ENCODE measurements at regions not wholly inside any gene's neighbourhood (a gene's known extent, or its start where the extent isn't known, plus 50 kb on each side); places are given as distances from the start of the nearest gene placed in this dataset.
"Not testable (repeated sequence)": the region's sequence is repeated elsewhere in the genome, so short reads cannot be mapped to it uniquely, and the experiment has no call there.

GRCh38 chr5:39948867-39949468 is 524.2 kb upstream of the DAB2 start:
- DNase-seq: peak; percentile 62 to 89 (median 77)

- DNase-seq: peak; percentile 2 to 44 (median 26)
These were observed 523.6 kb upstream of the DAB2 start for GRCh38 chr5:39948341-39948740.

- peak in 1 of 4 experiments; percentile 7 for DNase-seq
These were observed 522.9 kb upstream of the DAB2 start for GRCh38 chr5:39947657-39948056.

- peak; percentile 27 to 67 (median 48) for DNase-seq
These were observed 521.7 kb upstream of the DAB2 start for GRCh38 chr5:39946356-39947045.

DNA sequence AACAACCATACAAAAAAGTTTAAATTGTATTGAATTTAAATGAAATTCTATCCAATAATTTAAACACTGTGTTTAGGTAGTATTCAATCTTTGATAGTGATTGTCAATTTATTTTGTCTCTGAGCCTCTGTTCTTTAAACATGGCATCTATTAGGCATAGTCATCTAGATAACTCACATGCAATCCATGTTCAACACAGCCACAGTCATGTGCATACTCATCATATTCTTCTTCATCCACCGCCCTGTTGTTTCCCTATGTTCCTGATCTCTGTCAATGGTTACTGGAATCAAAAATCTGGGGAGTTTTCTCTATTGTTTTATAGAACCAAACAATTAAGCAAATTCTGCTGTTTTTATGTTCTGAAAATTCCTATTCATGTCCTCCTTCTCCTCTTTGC is 521.1 kb upstream of the DAB2 start:
- peak in 1 of 4 experiments; percentile 8 for DNase-seq

DNA sequence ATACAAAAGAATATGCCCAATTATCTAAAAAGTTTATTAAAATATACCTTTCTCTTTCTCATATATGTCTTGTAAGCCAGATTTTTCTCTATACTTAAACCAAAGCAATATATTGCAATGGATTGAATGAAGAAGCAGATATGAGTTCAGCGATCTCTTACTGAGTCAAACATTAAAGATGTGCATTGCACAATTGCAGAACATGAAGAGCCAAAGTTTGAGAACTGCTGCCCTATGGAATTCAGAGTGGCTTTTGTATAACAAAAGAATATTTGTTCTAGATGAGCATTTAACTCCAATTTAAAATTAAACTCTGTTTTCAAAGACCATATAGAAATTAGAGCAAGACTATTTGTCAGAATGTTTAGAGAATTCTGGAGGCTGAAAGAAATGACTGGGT is 519.0 kb upstream of the DAB2 start:
- DNase-seq: no peak

DNA sequence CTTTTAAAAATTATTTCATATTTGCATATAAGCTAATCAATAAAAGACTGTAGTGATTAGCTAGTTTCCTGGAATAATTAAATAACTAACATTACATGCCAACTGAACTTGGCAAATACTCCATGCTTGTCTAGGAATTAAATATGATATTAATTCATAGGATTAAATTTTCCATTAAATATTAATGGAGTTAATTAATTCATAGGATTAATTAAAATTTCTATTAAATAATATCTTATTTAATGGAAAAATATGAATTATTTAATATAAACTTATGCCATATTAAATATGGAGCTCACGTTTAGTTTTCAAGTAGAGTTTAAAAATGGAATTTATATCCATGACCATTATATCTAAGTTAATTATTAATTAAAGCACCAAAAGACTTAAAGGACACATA is 517.8 kb upstream of the DAB2 start:
- no peak for DNase-seq

GRCh38 chr5:39941416-39941815 is 516.6 kb upstream of the DAB2 start:
- DNase-seq: no peak

DNA sequence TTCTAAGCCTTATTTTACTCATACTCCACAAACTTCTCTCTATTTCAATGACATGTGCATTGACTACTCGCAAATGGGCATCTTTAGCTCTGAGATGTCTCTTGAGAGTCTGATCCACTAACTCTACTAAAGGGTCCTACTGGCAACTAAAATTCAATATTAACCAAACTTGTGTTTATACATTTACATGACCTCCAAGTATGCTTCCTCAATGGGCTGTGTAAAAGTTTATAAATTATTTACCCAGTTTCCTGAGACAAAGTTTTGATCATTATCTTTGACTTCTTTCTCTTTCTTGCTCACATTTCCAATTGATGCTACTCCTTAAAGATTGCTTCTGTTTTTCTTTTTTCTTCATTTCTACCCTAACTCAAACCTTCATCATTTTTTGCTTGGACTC is 510.1 kb upstream of the DAB2 start:
- no peak for DNase-seq

DNA sequence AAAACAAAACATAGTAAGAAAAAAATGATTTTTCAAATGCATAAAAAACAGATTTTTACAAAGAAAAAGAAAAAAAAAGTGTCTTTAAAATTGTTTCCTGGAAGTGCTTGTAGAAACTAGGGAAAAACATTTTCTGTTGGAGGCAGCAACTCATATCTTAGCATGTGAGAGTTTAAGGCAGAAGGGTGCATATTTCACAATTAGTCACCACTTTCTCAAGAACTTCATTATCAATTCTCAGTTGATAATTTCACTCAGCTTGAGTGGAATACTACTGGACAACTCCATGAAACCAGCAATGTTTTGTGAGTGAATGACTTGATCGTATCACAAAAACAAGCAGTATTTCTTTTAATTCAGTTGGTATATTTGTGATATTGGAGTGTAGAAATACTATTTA is 508.3 kb upstream of the DAB2 start:
- DNase-seq: no peak

- no peak for DNase-seq
These were observed 503.9 kb upstream of the DAB2 start for GRCh38 chr5:39928709-39929108.

- no peak for DNase-seq
These were observed 495.1 kb upstream of the DAB2 start for GRCh38 chr5:39919876-39920275.

GRCh38 chr5:39912906-39913305 is 488.1 kb upstream of the DAB2 start:
- DNase-seq: no peak

GRCh38 chr5:39907267-39907951 is 482.6 kb upstream of the DAB2 start:
- not testable (repeated sequence) for DNase-seq

GRCh38 chr5:39906146-39906545 is 481.4 kb upstream of the DAB2 start:
- no peak for DNase-seq

DNA sequence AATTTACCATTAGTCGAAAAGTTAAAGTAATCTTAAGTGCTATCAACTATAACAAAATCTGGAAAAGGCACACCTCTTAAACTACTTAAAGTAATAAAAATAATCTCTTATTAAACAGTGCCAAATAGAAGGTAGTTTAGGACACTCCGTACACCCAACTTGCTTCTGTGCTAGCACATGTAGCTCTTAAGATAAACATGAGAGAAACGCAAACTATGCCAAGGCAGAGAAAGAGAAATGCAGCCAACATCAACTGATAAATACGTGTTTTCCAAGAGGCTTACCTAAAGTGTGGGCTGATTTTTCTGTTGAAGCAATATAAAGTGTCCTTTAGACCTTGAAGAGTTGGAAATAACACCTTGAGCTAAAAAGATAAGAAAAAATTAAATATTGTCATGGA is 480.6 kb upstream of the DAB2 start:
- DNase-seq: no peak

- no peak for DNase-seq
These were observed 477.8 kb upstream of the DAB2 start for GRCh38 chr5:39902626-39903025.

DNA sequence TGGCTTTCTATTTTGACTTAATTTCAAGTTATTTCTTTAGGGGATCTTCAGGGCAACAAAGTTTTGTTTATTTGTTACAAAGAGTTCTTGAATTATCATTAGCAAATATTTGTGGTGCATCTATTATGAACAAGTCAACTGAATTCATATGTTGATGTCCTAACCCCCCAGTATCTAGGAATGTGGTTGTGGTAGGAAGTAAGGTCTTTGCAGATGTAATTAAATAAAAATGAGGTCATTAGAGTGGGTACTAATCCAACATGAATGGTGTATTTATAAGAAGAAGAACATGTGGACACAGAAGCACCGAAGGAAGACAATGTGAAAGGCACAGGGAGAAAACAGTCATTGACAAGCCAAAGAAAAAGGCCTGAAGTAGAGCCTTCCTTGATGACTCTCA is 474.0 kb upstream of the DAB2 start:
- no peak for DNase-seq

DNA sequence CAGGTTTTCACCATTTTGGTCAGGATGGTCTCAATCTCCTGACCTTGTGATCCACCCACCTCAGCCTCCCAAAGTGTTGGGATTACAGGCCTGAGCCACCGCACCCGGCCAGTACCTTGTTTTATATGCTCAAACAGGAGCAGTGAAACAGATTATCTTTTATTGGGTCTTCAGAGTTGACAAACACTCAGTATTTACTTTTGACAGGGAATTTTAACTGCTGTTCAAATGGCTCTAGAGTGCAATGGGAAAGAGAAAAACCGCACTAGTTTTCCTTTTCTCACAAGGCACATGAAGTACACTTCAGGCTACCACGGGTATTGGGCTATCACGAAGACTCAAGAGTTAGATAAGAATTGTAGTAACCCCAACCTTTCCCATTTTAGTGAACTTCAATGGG is 471.9 kb upstream of the DAB2 start:
- no peak for DNase-seq

DNA sequence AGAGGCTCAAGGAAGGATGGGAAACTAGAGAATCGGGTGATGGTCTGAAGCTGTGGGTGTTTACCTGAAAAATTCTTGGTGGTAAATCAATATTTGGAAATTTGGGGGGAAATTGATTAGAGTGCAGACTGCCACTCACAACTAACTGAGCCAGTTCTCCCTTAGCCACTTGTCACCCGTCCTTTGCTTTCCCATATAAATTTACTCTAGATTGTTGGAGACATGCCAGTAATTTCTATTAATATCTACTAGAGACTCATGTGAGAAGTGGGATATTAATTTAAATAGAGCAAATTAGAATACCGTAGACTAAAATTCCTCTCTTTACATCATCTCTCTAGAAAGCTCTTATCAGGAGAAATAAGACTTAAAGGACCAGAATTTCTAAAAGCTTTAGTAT is 471.3 kb upstream of the DAB2 start:
- DNase-seq: no peak

- peak; percentile 26 to 62 (median 42) for DNase-seq
These were observed 467.9 kb upstream of the DAB2 start for GRCh38 chr5:39892708-39893107.

- peak in 1 of 4 experiments; percentile 1 for DNase-seq
These were observed 466.6 kb upstream of the DAB2 start for GRCh38 chr5:39891376-39891775.

DNA sequence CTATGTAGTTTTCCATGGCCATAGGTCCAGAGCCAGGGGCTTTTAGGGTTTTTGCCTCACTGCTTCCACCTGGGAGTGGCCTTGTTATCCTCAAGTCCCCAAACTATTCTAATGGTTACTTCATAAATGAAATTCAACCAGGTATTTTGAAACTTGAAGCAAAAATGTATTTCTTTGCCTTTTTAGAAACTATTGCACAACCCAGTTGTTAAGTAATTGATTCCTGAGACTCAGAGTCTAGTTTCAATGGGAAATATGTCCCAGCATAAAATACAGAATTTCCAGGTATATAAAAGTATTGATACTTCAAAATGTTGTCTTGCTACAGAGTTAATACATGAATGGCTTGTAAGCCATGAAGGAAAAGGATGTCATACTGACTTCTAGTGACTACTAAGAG is 456.2 kb upstream of the DAB2 start:
- DNase-seq: no peak

DNA sequence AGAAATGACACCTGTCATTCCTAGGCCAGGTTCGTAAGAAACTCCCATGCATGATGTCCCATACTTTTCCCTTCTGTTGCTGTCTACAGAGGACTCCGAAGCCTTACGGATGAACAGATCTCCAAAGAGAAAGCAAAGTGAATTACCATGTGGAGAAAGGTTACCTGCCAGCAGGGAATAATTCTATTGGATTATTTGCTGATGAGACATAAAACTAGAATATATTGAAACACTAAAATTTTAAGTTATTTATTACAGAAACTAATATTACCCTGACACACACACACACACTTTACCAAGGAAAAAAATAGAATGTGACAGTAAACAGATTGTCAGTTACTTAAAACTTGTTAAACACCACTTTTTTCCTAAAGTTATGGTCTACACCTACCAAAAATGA is 452.7 kb upstream of the DAB2 start:
- DNase-seq: no peak

All from suppressor macrophage (primary cell).